HL-60 (cell line): ENCODE measurements at regions not wholly inside any gene's neighbourhood (a gene's known extent, or its start where the extent isn't known, plus 50 kb on each side); places are given as distances from the start of the nearest gene placed in this dataset.
"Not testable (repeated sequence)": the region's sequence is repeated elsewhere in the genome, so short reads cannot be mapped to it uniquely, and the experiment has no call there.

Source experiments
- DNase-seq, 2 experiments: peaks; one replicate each; pipeline ENCODE4 v3.0.0-alpha.2; 2010 to 2020; ENCODE audit warnings: low read depth in 1 of 2, low spot score in 1 of 2
- H3K27ac ChIP-seq: fragments of 250-450 bp; sonication (Bioruptor Pico); replicated peaks from 2 replicates; pipeline ENCODE4 v1.5.1; 2020; ENCODE audit warnings: mild to moderate bottlenecking, moderate library complexity
- H3K27me3 ChIP-seq: fragments of 250-450 bp; sonication (Bioruptor Pico); 2 replicates; pipeline ENCODE4 v1.5.1; 2021; ENCODE audit warnings: mild to moderate bottlenecking, moderate library complexity; ENCODE audit not compliant: insufficient read depth, poor library complexity, severe bottlenecking
- H3K4me3 ChIP-seq: replicated peaks from 2 replicates; pipeline ENCODE4 v1.5.1; 2011; ENCODE audit warnings: mild to moderate bottlenecking, control low read depth, low read length; ENCODE audit not compliant: insufficient read depth
- GABPA ChIP-seq: IDR thresholded peaks from 2 replicates; pipeline ENCODE4 v1.6.1; 2012; ENCODE audit warnings: low read depth
- POLR2AphosphoS5 ChIP-seq: IDR thresholded peaks from 2 replicates; pipeline ENCODE4 v1.6.1; 2012; ENCODE audit warnings: low read depth
- REST ChIP-seq: IDR thresholded peaks from 2 replicates; pipeline ENCODE4 v1.6.1; 2012; ENCODE audit warnings: low read depth; ENCODE audit not compliant: insufficient replicate concordance
- SPI1 ChIP-seq: IDR thresholded peaks from 2 replicates; pipeline ENCODE4 v1.6.1; 2012; ENCODE audit warnings: low read depth, mild to moderate bottlenecking, borderline replicate concordance
- TF ChIP-seq, protein P1 (sequence below): IDR thresholded peaks from one replicate; pipeline ENCODE4 v1.5.1; 2011; ENCODE audit warnings: low read length, control low read depth, inconsistent platforms; ENCODE audit not compliant: insufficient read depth

DNA sequence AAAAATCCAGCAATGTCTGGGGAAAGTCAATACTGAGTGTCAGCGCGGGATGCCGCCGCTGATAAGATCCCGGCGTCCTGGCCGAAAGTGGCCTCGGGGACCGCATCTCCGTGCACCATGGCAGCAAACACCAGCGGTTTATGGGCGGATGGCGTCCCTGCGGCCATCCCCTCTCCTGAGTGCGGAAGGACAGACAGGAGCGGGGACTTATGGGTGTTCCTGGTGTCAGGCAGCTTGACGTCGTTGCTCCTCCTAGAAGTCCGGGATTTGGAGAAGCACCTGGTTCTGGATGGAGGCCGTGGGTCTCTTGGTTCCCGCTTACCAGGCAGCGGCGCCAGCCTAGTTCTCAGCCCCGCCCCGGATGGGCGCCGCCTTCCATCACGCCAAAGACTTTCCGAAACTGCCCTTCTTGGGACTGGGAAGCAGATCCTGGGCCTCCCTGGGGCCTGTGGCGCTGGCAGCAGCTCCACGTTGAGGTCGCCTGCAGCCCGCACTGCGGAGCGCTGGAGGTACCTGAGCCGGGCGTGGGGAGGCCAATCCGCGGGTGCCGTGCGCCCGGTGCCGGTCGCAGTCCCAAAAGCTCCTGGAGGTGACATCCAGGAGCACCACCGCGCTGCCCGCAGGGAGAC lies 119.1 kb downstream of the CCDC74A start:
- H3K4me3 ChIP-seq = no peak overlapping the region
- no peak overlapping the region for H3K27ac ChIP-seq
- no peaks in the 10 kb centered on the region for H3K27me3 ChIP-seq
- no peak for TF ChIP-seq SPI1
- TF ChIP-seq GABPA = no peak
- TF ChIP-seq, protein P1, sequence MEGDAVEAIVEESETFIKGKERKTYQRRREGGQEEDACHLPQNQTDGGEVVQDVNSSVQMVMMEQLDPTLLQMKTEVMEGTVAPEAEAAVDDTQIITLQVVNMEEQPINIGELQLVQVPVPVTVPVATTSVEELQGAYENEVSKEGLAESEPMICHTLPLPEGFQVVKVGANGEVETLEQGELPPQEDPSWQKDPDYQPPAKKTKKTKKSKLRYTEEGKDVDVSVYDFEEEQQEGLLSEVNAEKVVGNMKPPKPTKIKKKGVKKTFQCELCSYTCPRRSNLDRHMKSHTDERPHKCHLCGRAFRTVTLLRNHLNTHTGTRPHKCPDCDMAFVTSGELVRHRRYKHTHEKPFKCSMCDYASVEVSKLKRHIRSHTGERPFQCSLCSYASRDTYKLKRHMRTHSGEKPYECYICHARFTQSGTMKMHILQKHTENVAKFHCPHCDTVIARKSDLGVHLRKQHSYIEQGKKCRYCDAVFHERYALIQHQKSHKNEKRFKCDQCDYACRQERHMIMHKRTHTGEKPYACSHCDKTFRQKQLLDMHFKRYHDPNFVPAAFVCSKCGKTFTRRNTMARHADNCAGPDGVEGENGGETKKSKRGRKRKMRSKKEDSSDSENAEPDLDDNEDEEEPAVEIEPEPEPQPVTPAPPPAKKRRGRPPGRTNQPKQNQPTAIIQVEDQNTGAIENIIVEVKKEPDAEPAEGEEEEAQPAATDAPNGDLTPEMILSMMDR = no peak
- TF ChIP-seq POLR2AphosphoS5 = no peak
- TF ChIP-seq REST = no peak
- DNase-seq = no peak

DNA sequence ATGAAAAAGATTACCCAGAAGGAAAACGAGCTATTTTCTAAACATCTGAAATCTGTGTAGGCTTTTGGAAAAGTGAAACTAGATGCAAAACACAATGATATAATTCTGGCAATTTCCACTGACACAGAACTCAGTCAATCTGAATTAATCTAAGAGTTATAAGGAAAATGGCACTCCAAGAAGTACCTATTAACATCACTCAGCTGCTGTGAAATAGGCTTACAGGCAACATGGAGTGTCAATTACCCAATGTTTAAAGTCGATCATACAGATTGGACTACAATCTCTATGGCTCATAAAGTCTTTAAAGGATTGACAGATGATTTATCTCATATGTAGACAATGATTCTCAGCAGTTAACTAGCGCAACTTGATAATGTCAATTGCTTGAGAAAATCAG lies 120.9 kb downstream of the CCDC74A start:
- not testable (repeated sequence) for H3K27ac ChIP-seq, H3K4me3 ChIP-seq, H3K27me3 ChIP-seq, DNase-seq

- not testable (repeated sequence) for DNase-seq, H3K4me3 ChIP-seq, H3K27me3 ChIP-seq, H3K27ac ChIP-seq
Observed at GRCh38 chr2:131652246-131652645, 124.6 kb downstream of the CCDC74A start.

DNA sequence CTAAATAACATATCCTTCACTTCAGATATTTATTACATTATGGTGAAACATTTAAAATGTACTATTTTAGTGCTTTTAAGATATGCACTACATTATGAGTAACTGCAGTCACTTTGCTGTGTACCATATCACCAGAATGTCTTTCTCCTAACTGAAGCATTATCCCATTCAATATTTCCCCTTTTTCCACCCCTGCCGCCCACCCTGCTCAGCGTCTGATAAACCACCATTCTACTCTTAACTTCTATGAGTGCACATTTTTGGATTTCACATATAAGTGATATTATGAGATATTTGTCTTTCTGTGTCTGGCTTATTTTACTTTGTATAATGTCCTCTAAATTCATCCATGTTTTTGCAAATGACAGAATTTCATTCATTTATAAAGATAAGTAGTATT lies 126.4 kb downstream of the CCDC74A start:
- H3K27ac ChIP-seq, H3K4me3 ChIP-seq, H3K27me3 ChIP-seq, DNase-seq: not testable (repeated sequence)

DNA sequence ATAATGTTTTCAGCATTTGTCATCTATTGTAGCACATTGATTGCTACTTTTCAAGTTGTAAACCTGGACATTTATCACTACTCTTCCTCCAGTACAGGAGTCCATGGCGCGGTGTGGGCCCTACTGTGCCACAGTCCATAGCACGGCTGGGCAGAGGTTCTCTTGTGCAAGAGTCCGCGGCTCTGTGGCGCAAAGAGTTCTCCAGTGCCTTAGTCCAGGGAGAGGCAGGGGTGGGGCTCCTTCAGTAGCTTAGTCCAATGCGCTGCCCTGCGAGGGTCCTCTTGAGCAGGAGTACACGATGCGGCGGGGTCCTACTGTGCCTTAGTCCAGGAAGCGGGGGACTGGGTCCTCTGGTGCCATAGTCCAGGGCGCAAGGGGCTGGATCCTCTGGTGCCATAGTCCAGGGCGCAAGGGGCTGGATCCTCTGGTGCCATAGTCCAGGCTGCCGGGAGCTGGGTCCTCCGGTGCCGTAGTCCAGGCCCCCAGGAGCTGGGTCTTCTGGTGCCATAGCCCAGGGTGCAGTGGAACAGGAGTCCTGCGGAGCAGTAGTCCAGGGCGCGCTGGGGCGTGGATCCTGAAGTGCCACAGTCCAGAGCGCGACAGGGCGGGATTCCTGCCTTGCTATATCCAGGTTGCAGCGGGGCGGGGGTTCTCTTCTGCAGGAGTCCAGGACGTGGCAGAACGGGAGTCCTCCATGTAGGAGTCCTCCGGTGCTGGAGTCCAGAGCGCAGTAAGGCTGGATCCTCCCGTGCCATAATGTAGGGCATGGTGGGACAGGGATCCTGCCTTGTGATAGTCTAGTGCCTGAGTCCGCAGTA lies 129.3 kb downstream of the CCDC74A start:
- Histone ChIP-seq H3K27ac (no peak overlapping the region), H3K4me3 (no peak overlapping the region), H3K27me3 (no peaks in the 10 kb centered on the region)
- no peak for DNase-seq
- TF ChIP-seq SPI1 = no peak
- TF ChIP-seq REST = no peak
- no peak for TF ChIP-seq GABPA
- TF ChIP-seq POLR2AphosphoS5 = no peak
- TF ChIP-seq, protein P1 = no peak
